HFF-Myc (cell line): ENCODE measurements at regions not wholly inside any gene's neighbourhood (a gene's known extent, or its start where the extent isn't known, plus 50 kb on each side); places are given as distances from the start of the nearest gene placed in this dataset.
"Not testable (repeated sequence)": the region's sequence is repeated elsewhere in the genome, so short reads cannot be mapped to it uniquely, and the experiment has no call there.

Experiments used
- DNase-seq: peaks from one replicate; pipeline ENCODE4 v3.0.0-alpha.2; 2011; ENCODE audit warnings: low read depth; ENCODE audit errors: extremely low read depth
- H3K4me3 ChIP-seq: replicated peaks from 2 replicates; pipeline ENCODE4 v1.5.1; 2011; ENCODE audit warnings: low read depth, mild to moderate bottlenecking, control low read depth, low read length
- CTCF ChIP-seq: IDR thresholded peaks from 2 replicates; pipeline ENCODE4 v1.5.1; 2012; ENCODE audit warnings: mild to moderate bottlenecking, low read depth, low read length, control low read depth; ENCODE audit errors: missing control alignments

GRCh38 chr4:121583396-121583795 lies 113.4 kb downstream of the ANXA5 start:
- TF ChIP-seq CTCF = no peak
- no peak for DNase-seq
- no peak overlapping the region for H3K4me3 ChIP-seq

- TF ChIP-seq CTCF = no peak
- no peak overlapping the region for H3K4me3 ChIP-seq
- no peak for DNase-seq
Measured at GRCh38 chr4:121582296-121582695, 114.5 kb downstream of the ANXA5 start.

- DNase-seq, H3K4me3 ChIP-seq: not testable (repeated sequence)
Measured at GRCh38 chr4:121575392-121575791, 121.4 kb downstream of the ANXA5 start.

GRCh38 chr4:121574618-121575017 lies 122.2 kb downstream of the ANXA5 start:
- no peak for DNase-seq
- no peak overlapping the region for H3K4me3 ChIP-seq
- no peak for TF ChIP-seq CTCF

- no peak for DNase-seq
- no peak overlapping the region for H3K4me3 ChIP-seq
- TF ChIP-seq CTCF = no peak
Measured at GRCh38 chr4:121567748-121568147, 129.0 kb downstream of the ANXA5 start.

GRCh38 chr4:121564840-121565375 lies 131.9 kb downstream of the ANXA5 start:
- no peak for TF ChIP-seq CTCF
- DNase-seq = no peak
- H3K4me3 ChIP-seq = no peak overlapping the region

GRCh38 chr4:121562811-121563210 lies 134.0 kb downstream of the ANXA5 start:
- no peak for DNase-seq
- H3K4me3 ChIP-seq = no peak overlapping the region
- no peak for TF ChIP-seq CTCF
